ENCODE measurements at regions not wholly inside any gene's neighbourhood (a gene's known extent, or its start where the extent isn't known, plus 50 kb on each side); places are given as distances from the start of the nearest gene placed in this dataset.

DNA sequence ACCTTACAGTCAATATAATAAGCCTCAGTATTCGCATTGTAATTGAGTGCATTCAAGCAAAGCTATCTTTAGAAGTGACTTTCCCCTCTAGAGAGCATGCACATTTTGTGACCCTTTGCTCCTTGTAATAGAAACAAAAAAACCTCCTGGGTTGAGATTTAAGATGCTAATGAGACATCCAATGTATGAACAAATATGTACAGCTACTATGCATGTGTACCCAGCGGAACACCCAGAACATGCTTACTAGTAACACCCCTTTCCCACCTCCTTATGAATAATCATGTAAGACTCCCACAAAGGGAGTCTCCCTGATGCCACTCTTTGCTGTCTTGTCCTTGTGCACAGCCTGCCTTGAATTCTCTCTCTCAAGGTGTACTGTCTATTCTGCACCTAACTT lies 205.5 kb downstream of the PRR32 start:
- TF ChIP-seq, protein P1, sequence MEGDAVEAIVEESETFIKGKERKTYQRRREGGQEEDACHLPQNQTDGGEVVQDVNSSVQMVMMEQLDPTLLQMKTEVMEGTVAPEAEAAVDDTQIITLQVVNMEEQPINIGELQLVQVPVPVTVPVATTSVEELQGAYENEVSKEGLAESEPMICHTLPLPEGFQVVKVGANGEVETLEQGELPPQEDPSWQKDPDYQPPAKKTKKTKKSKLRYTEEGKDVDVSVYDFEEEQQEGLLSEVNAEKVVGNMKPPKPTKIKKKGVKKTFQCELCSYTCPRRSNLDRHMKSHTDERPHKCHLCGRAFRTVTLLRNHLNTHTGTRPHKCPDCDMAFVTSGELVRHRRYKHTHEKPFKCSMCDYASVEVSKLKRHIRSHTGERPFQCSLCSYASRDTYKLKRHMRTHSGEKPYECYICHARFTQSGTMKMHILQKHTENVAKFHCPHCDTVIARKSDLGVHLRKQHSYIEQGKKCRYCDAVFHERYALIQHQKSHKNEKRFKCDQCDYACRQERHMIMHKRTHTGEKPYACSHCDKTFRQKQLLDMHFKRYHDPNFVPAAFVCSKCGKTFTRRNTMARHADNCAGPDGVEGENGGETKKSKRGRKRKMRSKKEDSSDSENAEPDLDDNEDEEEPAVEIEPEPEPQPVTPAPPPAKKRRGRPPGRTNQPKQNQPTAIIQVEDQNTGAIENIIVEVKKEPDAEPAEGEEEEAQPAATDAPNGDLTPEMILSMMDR (IDR thresholded peaks at IDR 0.05): no peak
- no peak for TF ChIP-seq POLR2A (IDR thresholded peaks at IDR 0.05)
